Right renal pelvis (tissue), 4 donors: ENCODE measurements at regions not wholly inside any gene's neighbourhood (a gene's known extent, or its start where the extent isn't known, plus 50 kb on each side); places are given as distances from the start of the nearest gene placed in this dataset.
"Not testable (repeated sequence)": the region's sequence is repeated elsewhere in the genome, so short reads cannot be mapped to it uniquely, and the experiment has no call there.

Source experiments
- DNase-seq, 4 donors: peaks; one replicate each; pipeline ENCODE4 v3.0.0-alpha.2; 2013; ENCODE audit warnings: low read depth in 4 of 4, low spot score in 3 of 4, missing footprints in 1 of 4

- DNase-seq = no peak
Observed at GRCh38 chr14:71616013-71616412, 316.2 kb upstream of the RGS6 start.

- DNase-seq = no peak
Observed at GRCh38 chr14:71618047-71618446, 314.2 kb upstream of the RGS6 start.

GRCh38 chr14:71618716-71619115, 313.5 kb upstream of the RGS6 start:
- DNase-seq = no peak

GRCh38 chr14:71619472-71619871, 312.8 kb upstream of the RGS6 start:
- DNase-seq = no peak

GRCh38 chr14:71620401-71620800, 311.8 kb upstream of the RGS6 start:
- DNase-seq = no peak

- DNase-seq = no peak
Observed at GRCh38 chr14:71621276-71621675, 311.0 kb upstream of the RGS6 start.

- DNase-seq = no peak
Observed at GRCh38 chr14:71621980-71622605, 310.1 kb upstream of the RGS6 start.

- DNase-seq = no peak
Observed at GRCh38 chr14:71623939-71624338, 308.3 kb upstream of the RGS6 start.

GRCh38 chr14:71625175-71625574, 307.1 kb upstream of the RGS6 start:
- no peak for DNase-seq

GRCh38 chr14:71625891-71626701, 306.1 kb upstream of the RGS6 start:
- peak in 2 of 4 donors; percentile 18 to 31 for DNase-seq

- DNase-seq = no peak
Observed at GRCh38 chr14:71628433-71628832, 303.8 kb upstream of the RGS6 start.

GRCh38 chr14:71629250-71629649, 303.0 kb upstream of the RGS6 start:
- no peak for DNase-seq

- no peak for DNase-seq
Observed at GRCh38 chr14:71629765-71630492, 302.3 kb upstream of the RGS6 start.

GRCh38 chr14:71631030-71631429, 301.2 kb upstream of the RGS6 start:
- not testable (repeated sequence) for DNase-seq

GRCh38 chr14:71632440-71632946, 299.7 kb upstream of the RGS6 start:
- no peak for DNase-seq

GRCh38 chr14:71636076-71636475, 296.2 kb upstream of the RGS6 start:
- no peak for DNase-seq

GRCh38 chr14:71636820-71637471, 295.3 kb upstream of the RGS6 start:
- no peak for DNase-seq

GRCh38 chr14:71638523-71639196, 293.6 kb upstream of the RGS6 start:
- no peak for DNase-seq

GRCh38 chr14:71642715-71643114, 289.5 kb upstream of the RGS6 start:
- no peak for DNase-seq

GRCh38 chr14:71645656-71646055, 286.6 kb upstream of the RGS6 start:
- no peak for DNase-seq
